Myocyte (in vitro differentiated cells): ENCODE measurements at regions not wholly inside any gene's neighbourhood (a gene's known extent, or its start where the extent isn't known, plus 50 kb on each side); places are given as distances from the start of the nearest gene placed in this dataset.

Source experiments
- DNase-seq: peaks from one replicate; pipeline ENCODE4 v3.0.0-alpha.2; 2012; ENCODE audit warnings: low read depth

DNA sequence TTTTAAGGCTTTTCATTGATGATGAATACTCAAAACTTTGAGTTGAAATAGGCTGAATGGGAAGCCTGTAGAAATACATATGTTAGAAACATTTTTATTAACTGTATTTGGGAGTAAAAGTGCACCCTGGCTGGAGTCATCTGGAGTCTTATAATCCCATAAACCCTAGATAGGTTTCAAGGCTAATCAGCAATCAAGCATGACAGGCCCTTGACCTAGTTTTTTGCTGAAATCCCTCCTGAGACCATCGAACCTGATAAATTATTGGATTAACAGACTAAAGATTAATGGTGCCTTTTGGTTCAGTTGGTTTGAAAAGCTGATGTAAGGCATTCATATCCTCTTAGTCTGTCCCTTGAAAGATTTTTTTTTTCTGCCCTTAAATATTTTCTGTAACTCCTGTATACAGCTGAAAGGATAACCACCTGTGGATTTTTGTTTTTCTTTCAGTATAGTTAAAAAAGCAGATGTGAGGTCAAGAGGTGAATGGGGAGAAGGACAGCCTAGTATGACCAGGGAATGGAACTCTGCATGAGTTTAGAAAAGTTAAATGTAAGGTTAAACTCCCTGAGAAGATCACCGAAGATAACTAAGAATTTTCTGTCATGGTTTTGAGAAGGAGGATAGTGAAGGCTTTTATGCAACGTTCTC, 69.4 kb upstream of the STXBP5L start:
- DNase-seq, result no peak

GRCh38 chr3:120839120-120839519, 68.9 kb upstream of the STXBP5L start:
- no peak for DNase-seq

GRCh38 chr3:120841264-120841663, 66.7 kb upstream of the STXBP5L start:
- DNase-seq, result no peak

GRCh38 chr3:120846073-120846472, 61.9 kb upstream of the STXBP5L start:
- DNase-seq, result no peak

DNA sequence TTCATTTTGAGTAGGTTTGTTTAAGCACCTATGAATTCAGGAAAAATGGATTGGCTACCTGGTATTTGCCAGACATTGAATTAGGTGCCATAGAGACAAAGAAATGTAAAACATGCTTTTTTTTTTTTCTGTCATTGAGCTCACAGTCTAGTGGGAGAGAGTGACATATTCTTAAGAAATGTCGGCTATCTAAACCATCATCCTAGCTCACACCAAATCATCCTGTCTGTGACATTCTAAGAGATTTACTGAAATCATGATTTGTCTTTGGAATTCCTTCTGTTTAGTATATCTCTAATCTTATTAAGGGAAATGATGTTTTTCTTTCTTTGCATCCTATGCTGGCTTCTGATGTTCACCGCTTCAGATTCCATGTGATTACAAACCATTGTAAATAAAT, 59.5 kb upstream of the STXBP5L start:
- DNase-seq, result no peak

DNA sequence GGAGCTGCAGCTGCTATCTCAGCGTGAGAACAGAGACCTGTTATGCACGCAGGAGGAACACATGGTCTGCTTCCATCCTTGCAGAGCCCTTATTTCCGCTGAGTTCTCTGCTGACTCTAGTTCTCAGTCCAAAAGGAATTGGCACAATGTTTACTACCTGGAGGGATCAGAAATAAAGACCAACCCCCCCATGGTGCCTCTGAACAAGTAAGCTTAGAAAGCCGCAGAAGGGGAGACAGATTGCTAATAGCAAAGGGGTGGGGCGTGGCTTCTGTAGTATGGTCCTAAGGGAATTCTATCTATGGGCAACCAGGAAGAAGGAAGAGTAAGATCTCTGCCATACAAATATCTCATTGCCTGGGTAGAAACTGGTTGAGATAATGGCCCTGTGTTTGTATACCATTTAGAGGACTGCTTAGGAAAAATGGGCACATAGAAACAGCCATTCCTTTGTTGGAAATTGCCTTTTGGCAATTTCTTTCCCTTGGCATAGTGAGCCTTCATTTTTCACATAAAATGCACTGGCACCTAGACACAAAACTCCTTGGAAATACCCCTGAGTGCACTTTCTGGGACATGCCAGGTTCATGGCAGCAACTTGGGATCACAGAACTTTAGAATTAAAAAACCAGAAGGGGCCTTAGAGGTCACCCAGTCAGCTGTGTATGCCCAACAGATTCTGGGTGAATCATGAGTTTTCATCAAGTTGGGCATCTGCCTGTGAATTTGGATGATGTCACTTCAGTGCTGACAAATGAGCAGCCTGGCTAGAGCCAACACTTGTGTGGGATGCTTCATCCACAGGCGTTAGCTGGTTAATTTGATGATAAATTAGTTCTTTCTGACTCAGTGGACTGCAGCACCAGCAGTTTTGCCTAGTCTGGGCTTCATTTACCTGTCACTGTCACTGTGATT, 57.4 kb upstream of the STXBP5L start:
- DNase-seq, result peak; percentile 41

- no peak for DNase-seq
Observed at GRCh38 chr3:120852412-120852811, 55.6 kb upstream of the STXBP5L start.

GRCh38 chr3:120853416-120853815, 54.6 kb upstream of the STXBP5L start:
- no peak for DNase-seq

DNA sequence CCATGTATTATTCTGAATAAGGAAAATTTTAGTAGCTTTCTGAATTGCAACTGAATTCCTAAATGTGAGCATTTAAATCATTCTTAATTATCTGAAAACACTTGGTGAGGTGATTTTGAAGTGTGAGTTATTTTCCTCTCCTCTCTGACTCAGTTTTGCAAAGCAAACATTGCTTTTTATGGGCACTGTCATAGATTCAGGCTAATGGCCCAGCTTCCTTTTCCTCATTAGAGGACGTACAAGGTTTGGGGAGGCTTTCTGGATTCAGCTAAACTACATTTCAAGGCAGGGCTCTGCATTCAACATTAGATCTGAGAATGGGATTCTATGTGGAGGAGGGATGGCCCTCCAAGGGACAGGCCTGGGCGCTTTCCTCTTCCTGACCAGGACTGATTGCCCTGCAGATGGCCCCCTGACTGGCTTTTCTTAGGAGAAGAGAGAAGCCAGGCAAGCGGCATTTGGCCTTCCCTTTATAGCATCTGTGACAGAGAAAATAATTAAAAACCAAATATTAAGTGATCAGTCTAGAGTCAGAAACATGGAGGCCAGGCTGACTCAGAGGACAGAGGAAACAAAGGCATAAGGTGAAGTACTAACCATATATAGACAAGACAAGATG, 53.0 kb upstream of the STXBP5L start:
- DNase-seq, result no peak

- peak; percentile 86 for DNase-seq
Observed at GRCh38 chr3:120855665-120856437, 52.2 kb upstream of the STXBP5L start.
